ENCODE measurements at regions not wholly inside any gene's neighbourhood (a gene's known extent, or its start where the extent isn't known, plus 50 kb on each side); places are given as distances from the start of the nearest gene placed in this dataset.

GRCh38 chr22:48182031-48182430, 1419.6 kb downstream of the TBC1D22A start:
- TF ChIP-seq CSDC2 (CRISPR knock-in tag; IDR thresholded peaks at IDR 0.05) (no peak), ZNF565 (CRISPR knock-in tag; conservative IDR thresholded peaks at IDR 0.05; ENCODE audit: low read depth) (no peak), ZC3H10 (CRISPR knock-in tag; IDR thresholded peaks at IDR 0.05) (no peak)

All from SK-N-SH treated with all-trans-retinoic acid at 6 μM for 48 hours (cell line).